ENCODE measurements at regions not wholly inside any gene's neighbourhood (a gene's known extent, or its start where the extent isn't known, plus 50 kb on each side); places are given as distances from the start of the nearest gene placed in this dataset.

- no peak for TF ChIP-seq EZH2 (optimal IDR thresholded peaks at IDR 0.05; ENCODE audit: low read depth, low read length)
- no peak for TF ChIP-seq CTCF (IDR thresholded peaks at IDR 0.05; ENCODE audit: low read length)
These were observed 611.8 kb downstream of the TLE1 start for GRCh38 chr9:81077572-81077971.
